Keratinocyte (primary cell): ENCODE measurements at regions not wholly inside any gene's neighbourhood (a gene's known extent, or its start where the extent isn't known, plus 50 kb on each side); places are given as distances from the start of the nearest gene placed in this dataset.

Experiments
- DNase-seq: peaks from one replicate; pipeline ENCODE4 v3.0.0-alpha.2; 2011; ENCODE audit warnings: low read depth, missing footprints, low spot score
- FAIRE-seq: peaks from 2 replicates; lab custom pipeline; 2011; peaks lifted over from hg19 to GRCh38; lab: Jason Lieb, UNC
- H2AFZ ChIP-seq: 2 replicates; pipeline ENCODE4 v1.6.0; 2012; ENCODE audit warnings: low read length, control low read depth, inconsistent platforms; ENCODE audit not compliant: control insufficient read depth
- H3K27ac ChIP-seq: 2 replicates; pipeline ENCODE4 v1.5.1; 2011; ENCODE audit warnings: low read length; ENCODE audit not compliant: control insufficient read depth, insufficient read depth
- H3K27me3 ChIP-seq: 3 replicates; pipeline ENCODE4 v1.6.0; 2011; ENCODE audit warnings: low read length; ENCODE audit not compliant: control insufficient read depth, insufficient read depth; ENCODE audit errors: extremely low read depth
- H3K36me3 ChIP-seq, 2 experiments: 2 replicates in 1 of 2; 3 replicates in 1 of 2; pipeline ENCODE4 v1.5.1; 2011; ENCODE audit warnings: low read length in 2 of 2, mild to moderate bottlenecking in 1 of 2; ENCODE audit not compliant: control insufficient read depth in 2 of 2, insufficient read depth in 2 of 2; ENCODE audit errors: extremely low read depth in 1 of 2
- H3K4me1 ChIP-seq: 3 replicates; pipeline ENCODE4 v1.5.1; 2011; ENCODE audit warnings: low read length; ENCODE audit not compliant: control insufficient read depth, insufficient read depth; ENCODE audit errors: extremely low read depth
- H3K4me2 ChIP-seq: 3 replicates; pipeline ENCODE4 v1.6.0; 2011; ENCODE audit warnings: low read depth, low read length; ENCODE audit not compliant: control insufficient read depth, insufficient read depth; ENCODE audit errors: extremely low read depth
- H3K4me3 ChIP-seq, 3 experiments: fragments of 200-600 bp in 1 of 3; sonication (generic) in 1 of 3; 2 replicates in 2 of 3; 3 replicates in 1 of 3; pipeline ENCODE4 v1.5.1; 2011 to 2016; ENCODE audit warnings: low read length in 3 of 3, mild to moderate bottlenecking in 3 of 3, control low read depth in 2 of 3, inconsistent platforms in 1 of 3, low read depth in 1 of 3, mixed read lengths in 1 of 3, mixed run types in 1 of 3, moderate library complexity in 1 of 3; ENCODE audit not compliant: control insufficient read depth in 2 of 3, insufficient read depth in 2 of 3; ENCODE audit errors: extremely low read depth in 1 of 3
- H3K79me2 ChIP-seq: 2 replicates; pipeline ENCODE4 v1.6.0; 2012; ENCODE audit warnings: low read length; ENCODE audit not compliant: control insufficient read depth, insufficient read depth
- H3K9ac ChIP-seq: 3 replicates; pipeline ENCODE4 v1.6.0; 2011; ENCODE audit warnings: low read length; ENCODE audit not compliant: control insufficient read depth, insufficient read depth; ENCODE audit errors: extremely low read depth
- H3K9me1 ChIP-seq: 3 replicates; pipeline ENCODE4 v1.6.0; 2011; ENCODE audit warnings: low read length; ENCODE audit not compliant: control insufficient read depth, insufficient read depth; ENCODE audit errors: extremely low read depth
- H3K9me3 ChIP-seq: 2 replicates; pipeline ENCODE4 v1.5.1; 2012; ENCODE audit warnings: low read depth, low read length; ENCODE audit not compliant: control insufficient read depth
- H4K20me1 ChIP-seq: 3 replicates; pipeline ENCODE4 v1.6.0; 2011; ENCODE audit warnings: low read length; ENCODE audit not compliant: control insufficient read depth, insufficient read depth; ENCODE audit errors: extremely low read depth
- EZH2 ChIP-seq: IDR thresholded peaks from one replicate; pipeline ENCODE4 v1.6.1; 2012; ENCODE audit warnings: inconsistent platforms, mild to moderate bottlenecking, low read length, moderate library complexity
- dilution Hi-C: fragments of 300-500 bp; cut with MboI; formaldehyde crosslinking; loops from one replicate; pipeline ENCODE4 v1.7.0; 2020; ENCODE audit warnings: low sequenced_read_pairs; ENCODE audit not compliant: extremely low pct_ligation_motif_present
- TF ChIP-seq, protein P1 (sequence below), 3 experiments: IDR thresholded peaks in 1 of 3; conservative IDR thresholded peaks in 1 of 3; optimal IDR thresholded peaks in 1 of 3; 2 replicates in 2 of 3; 3 replicates in 1 of 3; pipeline versions ENCODE3 to v1.5.1; 2011; ENCODE audit warnings: low read length in 3 of 3, mild to moderate bottlenecking in 3 of 3, moderate library complexity in 2 of 3, control low read depth in 1 of 3, inconsistent platforms in 1 of 3; ENCODE audit not compliant: insufficient read depth in 2 of 3; ENCODE audit errors: extremely low read depth in 1 of 3

DNA sequence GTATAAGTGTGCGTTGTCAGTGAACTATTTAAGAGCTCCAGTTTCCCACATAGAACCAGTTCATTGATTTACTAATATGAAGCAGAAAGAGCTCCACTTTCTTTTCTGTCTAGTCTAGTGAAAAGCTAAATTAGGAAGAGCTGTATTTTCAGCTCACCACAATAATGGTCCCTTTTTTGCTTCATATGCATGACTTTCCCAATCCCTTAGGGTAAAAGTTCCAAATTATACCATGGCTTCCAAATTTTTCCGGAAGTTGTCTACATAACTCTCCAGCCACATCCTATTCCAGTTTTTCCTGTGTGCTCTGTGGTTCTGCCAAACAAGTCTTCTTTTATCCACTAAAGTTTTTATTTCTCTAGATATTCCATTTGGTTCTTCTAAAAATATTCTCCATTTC lies 685.2 kb downstream of the REEP3 start:
- H3K79me2 ChIP-seq = no peaks in the 10 kb centered on the region
- no peak overlapping the region for H3K4me3 ChIP-seq
- dilution Hi-C loops = no loop called here
- no peak overlapping the region for H3K9ac ChIP-seq
- no peaks in the 10 kb centered on the region for H3K4me1 ChIP-seq
- no peaks in the 10 kb centered on the region for H3K36me3 ChIP-seq
- H2AFZ ChIP-seq = no peak overlapping the region
- no peak overlapping the region for H3K4me2 ChIP-seq
- no peak for FAIRE-seq
- no peaks in the 10 kb centered on the region for H3K27me3 ChIP-seq
- TF ChIP-seq EZH2 = no peak
- TF ChIP-seq, protein P1, sequence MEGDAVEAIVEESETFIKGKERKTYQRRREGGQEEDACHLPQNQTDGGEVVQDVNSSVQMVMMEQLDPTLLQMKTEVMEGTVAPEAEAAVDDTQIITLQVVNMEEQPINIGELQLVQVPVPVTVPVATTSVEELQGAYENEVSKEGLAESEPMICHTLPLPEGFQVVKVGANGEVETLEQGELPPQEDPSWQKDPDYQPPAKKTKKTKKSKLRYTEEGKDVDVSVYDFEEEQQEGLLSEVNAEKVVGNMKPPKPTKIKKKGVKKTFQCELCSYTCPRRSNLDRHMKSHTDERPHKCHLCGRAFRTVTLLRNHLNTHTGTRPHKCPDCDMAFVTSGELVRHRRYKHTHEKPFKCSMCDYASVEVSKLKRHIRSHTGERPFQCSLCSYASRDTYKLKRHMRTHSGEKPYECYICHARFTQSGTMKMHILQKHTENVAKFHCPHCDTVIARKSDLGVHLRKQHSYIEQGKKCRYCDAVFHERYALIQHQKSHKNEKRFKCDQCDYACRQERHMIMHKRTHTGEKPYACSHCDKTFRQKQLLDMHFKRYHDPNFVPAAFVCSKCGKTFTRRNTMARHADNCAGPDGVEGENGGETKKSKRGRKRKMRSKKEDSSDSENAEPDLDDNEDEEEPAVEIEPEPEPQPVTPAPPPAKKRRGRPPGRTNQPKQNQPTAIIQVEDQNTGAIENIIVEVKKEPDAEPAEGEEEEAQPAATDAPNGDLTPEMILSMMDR (optimal IDR thresholded peaks at IDR 0.05 in 1 of 3, IDR thresholded peaks at IDR 0.05 in 1 of 3, conservative IDR thresholded peaks at IDR 0.05 in 1 of 3; ENCODE audit: extremely low read depth in 1 of 3, insufficient read depth in 2 of 3, low read length in 3 of 3) = no peak
- DNase-seq = no peak
- no peaks in the 10 kb centered on the region for H3K9me1 ChIP-seq
- no peak overlapping the region for H3K27ac ChIP-seq
- no peaks in the 10 kb centered on the region for H4K20me1 ChIP-seq
- H3K9me3 ChIP-seq = peaks cover 1% of the 10 kb centered on the region

DNA sequence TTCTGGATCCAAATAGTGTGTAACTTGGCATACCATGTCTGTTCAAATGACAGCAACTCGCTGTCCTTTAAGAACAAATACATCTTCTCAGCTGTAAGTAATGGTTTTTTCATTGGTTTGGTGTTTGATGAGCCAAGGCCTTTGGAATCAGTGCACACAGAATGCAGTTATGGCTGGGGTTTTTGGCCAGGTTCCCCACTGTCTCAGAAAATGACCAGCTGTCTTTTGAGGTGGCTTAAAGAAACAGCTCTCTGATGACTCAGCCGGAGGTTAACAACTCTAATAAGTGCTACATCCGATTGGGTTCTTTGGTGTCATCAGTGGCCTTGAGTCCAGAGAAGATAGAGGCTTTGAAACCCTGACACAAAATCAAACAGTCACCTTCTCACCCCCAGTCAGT lies 688.4 kb downstream of the REEP3 start:
- no peaks in the 10 kb centered on the region for H3K79me2 ChIP-seq
- H2AFZ ChIP-seq = no peak overlapping the region
- no peak overlapping the region for H3K27ac ChIP-seq
- dilution Hi-C loops = no loop called here
- DNase-seq (no peak), FAIRE-seq (no peak)
- H3K4me3 ChIP-seq = no peak overlapping the region
- H4K20me1 ChIP-seq = no peaks in the 10 kb centered on the region
- no peaks in the 10 kb centered on the region for H3K27me3 ChIP-seq
- H3K36me3 ChIP-seq = no peaks in the 10 kb centered on the region
- no peak for TF ChIP-seq EZH2
- TF ChIP-seq, protein P1 (optimal IDR thresholded peaks at IDR 0.05 in 1 of 3, IDR thresholded peaks at IDR 0.05 in 1 of 3, conservative IDR thresholded peaks at IDR 0.05 in 1 of 3; ENCODE audit: extremely low read depth in 1 of 3, insufficient read depth in 2 of 3, low read length in 3 of 3) = no peak
- no peak overlapping the region for H3K4me2 ChIP-seq
- no peaks in the 10 kb centered on the region for H3K4me1 ChIP-seq
- no peaks in the 10 kb centered on the region for H3K9me1 ChIP-seq
- H3K9ac ChIP-seq = no peak overlapping the region
- H3K9me3 ChIP-seq = peaks cover 1% of the 10 kb centered on the region
